ENCODE measurements at regions not wholly inside any gene's neighbourhood (a gene's known extent, or its start where the extent isn't known, plus 50 kb on each side); places are given as distances from the start of the nearest gene placed in this dataset.

DNA sequence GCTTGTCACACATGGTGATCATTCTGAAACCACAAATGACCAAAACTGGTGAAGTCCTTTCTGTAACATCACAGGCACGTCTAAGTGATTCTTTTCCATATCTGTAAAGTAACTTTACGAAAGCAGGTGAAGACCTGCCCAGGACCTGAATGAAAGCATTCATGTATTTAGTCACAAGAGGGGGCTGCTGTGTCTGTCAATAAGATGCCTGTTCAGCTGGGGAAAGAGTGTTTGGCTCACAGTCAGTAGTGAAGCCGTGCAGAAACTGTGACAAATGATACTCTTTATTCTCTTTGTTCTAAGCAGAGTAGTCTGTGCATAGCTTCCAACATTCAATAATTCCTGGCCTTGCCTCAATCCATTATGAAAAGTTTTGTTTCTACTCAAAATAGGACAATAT, 373.5 kb upstream of the OR4E1 start:
- DNase-seq (ENCODE audit: low read depth in 2 of 2): no peak

DNA sequence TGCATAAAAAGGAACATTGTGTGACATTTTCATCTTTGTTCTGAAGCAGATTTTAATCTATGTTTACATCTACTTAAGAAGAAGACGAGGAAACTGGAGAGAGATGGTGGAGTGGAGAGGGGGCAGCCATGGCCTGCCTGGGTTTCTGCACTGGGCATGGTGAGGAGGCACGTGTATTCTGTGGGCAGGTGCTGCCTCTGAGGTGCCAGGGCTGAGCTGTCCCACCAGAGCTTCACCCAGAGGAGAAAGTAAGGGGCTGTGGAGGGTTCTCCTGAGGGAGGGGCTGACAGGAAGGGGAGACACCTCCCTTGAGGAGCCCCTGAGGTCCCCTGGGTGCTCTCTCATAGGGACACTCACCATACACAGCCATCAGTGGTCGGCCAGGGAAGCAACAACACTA, 372.4 kb upstream of the OR4E1 start:
- DNase-seq (ENCODE audit: low read depth in 2 of 2): no peak

DNA sequence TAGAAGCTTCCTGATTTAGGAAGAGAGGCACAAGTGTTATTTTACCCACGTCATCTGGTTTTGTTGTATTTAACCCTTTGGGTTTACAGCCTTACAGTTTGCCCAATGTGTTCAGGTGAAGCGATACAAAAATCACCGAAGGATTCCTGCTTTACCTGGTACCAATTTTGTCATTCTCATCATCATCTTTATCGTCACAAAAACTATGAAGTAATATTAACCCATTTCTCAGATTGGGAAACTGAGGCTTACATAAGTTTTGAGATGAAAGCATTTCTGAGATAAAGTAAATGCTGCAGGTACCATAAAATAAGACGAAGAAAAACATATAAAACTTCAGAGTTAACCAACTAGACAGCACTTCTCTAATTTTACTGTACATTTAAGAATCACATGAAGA, 370.6 kb upstream of the OR4E1 start:
- DNase-seq (ENCODE audit: low read depth in 2 of 2): no peak

DNA sequence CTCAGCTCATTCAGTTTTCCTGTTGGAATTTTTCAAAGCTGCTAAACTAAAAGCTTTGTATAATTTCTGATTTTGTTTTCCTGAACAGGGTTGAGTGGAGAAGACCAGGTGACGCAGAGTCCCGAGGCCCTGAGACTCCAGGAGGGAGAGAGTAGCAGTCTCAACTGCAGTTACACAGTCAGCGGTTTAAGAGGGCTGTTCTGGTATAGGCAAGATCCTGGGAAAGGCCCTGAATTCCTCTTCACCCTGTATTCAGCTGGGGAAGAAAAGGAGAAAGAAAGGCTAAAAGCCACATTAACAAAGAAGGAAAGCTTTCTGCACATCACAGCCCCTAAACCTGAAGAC, 367.1 kb upstream of the OR4E1 start:
- DNase-seq (ENCODE audit: low read depth in 2 of 2): no peak

DNA sequence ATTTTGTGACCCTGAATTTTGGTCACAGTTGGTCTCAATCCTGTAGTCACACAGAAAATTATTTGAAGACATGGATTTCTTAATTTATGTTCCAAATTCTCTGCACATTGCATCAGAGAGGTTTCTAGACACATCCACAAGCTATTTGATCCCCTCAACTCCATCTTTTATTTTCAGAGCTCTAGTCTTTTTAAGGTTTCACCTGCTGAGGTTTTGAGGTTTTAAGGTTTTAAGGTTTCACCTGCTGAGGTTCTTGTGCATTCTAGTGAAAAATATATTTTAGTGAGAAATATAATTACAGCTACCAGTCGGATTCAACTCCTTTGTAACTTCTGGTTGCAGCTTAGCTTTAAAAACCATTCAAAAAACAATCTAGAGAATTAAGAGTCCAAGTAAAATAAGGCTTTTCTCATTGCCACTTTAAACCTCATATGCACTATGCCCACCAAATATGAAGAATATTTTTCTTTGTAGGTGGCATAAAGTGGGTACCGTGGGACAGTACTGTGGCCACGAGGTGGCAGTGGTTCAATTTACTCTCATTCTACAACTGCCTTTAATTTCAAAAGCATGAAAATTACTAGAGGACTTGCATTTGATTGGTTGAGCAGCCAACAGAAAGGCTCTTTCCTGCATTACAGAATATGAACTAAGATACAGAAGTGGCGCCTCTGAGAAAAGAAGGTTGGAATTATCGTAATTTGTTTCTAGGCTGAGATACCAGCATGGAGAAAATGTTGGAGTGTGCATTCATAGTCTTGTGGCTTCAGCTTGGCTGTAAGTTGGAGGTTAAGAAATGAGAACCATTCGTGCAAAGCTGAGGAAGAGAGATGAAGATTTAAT, 366.5 kb upstream of the OR4E1 start:
- DNase-seq (ENCODE audit: low read depth in 2 of 2): no peak

DNA sequence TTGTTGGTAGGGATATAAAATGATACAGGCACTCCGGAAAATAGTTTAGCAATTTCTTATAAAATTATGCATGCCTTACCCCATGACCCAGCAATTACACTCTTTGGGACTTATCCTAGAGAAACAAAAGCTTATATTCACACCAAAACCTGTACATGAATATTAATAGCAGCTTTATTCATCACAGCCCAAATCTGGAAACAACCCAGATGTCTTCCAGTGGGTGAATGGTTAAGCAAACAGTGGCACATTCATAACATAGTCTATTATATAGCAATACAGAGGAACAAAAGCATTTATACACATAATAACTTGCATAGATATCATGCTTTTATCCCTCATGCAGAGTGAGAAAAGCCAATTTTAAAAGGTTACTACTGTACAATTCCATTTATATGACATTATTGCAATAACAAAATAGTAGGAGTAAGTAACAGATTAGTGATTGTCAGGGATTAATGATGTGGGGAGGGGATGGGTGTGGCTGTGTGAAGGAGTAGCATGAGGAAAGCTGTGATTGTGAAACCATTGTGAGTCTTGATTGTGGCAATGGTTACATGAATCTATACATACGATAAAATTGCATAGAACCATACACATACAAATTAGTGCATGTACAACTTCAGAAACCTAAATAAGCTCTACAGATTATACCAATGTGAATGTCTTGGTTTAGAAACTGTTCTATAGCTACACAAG, 363.1 kb upstream of the OR4E1 start:
- DNase-seq (ENCODE audit: low read depth in 2 of 2): no peak

DNA sequence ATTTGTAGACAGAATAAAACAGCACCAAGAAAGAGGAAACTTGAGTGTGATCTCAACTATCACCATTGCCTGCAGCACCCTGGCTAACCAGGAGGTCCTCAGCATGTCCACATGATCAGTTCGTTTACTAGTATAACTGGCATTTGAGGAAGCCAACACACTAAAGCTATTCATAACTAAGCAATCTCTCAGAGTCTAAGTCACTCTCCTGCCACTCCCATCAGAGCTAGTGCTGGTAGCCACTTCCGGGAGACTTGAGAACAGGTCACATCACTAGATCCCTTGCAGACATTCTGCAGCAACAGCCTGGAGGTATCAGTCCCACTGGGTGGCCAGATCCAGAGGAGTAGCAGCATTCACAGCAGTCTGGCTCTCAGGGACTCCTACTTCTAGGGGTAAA, 352.9 kb upstream of the OR4E1 start:
- DNase-seq (ENCODE audit: low read depth in 2 of 2): no peak

DNA sequence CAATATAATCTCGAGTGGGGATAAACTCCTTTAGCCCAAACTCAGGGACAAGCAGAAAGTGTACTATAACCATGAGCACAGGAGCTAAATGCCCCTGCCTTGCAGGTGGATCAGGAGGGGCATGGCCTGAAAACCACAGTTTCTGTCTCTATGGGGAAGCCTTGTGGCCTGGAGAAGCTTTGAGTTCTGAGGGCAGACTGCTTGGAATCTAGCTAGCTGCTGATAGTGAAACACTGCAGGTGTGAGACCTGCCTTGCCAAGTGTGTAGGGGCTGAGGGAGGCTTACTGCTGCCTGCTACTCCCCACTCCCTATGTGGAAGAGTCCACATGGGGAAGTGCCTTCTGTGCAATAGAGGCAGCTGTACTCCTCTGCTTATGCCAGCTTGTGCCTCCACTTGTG, 352.3 kb upstream of the OR4E1 start:
- no peak for DNase-seq (ENCODE audit: low read depth in 2 of 2)

DNA sequence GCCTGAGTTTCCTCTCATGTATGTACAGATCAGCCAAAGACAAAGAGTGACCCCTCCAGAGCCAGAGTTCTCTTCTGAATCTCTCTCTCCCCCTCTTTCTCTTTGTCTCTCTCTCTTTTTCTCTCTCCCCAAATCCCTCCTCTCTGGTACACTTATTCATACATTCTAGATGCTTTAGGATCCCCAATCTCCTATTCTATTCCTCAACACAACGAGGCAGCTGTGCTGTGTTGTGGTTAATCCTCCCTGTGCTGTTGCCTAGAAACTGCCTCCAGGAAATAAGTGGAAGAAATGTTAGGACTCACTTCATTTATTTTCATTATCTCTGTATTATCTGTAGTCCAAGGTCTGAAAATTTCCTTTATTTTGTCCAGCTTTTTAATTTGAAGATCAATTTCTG, 350.5 kb upstream of the OR4E1 start:
- no peak for DNase-seq (ENCODE audit: low read depth in 2 of 2)

DNA sequence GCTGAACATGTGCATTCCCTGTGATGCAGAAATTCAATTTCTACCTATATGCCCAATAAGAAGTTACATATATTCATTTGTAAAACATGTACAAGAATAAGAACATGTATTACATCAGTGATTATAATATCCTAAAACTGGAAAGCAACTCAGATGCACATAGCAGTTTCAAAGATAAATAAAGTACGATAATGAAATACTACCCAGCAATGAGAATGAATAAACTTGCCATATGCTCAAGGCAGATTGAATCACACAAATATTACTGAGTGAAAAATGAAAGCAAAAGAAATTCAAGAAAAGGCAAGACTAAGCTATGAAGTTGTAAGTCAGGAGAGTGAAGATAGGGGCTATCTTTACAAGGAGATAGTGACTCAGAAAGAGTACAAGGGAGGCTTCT, 345.3 kb upstream of the OR4E1 start:
- DNase-seq (ENCODE audit: low read depth in 2 of 2): no peak

DNA sequence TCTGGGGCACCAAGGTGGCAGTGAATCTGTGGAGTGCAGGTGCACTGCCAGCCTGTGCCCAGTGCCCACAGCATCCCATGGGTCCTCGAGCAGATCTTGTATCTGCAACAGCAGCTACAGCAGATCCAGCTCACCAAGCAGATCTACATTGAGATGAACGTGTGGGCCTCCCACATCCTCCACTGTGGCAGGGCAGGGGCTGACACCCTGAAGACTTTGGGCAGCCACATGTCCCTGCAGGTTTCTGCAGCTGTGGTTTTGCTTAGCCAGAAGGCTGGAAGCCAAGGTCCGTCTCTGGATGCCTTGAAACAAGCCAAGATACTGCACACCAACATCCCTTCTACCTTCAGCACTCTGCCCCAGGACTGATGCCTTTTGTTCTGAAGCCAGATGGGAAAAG, 338.8 kb upstream of the OR4E1 start:
- DNase-seq (ENCODE audit: low read depth in 2 of 2): no peak

DNA sequence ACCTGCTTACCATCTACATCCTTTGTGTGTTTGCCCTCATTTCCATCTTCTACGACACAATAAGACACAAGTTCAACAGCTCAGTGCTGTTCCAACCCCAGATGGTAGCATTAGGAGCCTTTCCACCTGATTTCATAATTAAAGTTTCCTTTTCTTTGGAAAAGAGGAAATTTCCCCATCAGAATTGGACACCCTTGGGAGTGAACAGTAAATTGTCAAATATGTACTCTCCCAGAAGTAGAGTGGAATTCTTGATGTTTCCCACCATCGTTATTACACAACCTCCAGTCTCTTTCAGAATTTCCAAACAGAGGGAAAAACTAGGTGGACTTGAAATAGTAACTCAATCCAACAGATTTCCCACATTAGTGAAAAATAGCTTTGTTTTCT, 337.6 kb upstream of the OR4E1 start:
- DNase-seq (ENCODE audit: low read depth in 2 of 2): no peak

DNA sequence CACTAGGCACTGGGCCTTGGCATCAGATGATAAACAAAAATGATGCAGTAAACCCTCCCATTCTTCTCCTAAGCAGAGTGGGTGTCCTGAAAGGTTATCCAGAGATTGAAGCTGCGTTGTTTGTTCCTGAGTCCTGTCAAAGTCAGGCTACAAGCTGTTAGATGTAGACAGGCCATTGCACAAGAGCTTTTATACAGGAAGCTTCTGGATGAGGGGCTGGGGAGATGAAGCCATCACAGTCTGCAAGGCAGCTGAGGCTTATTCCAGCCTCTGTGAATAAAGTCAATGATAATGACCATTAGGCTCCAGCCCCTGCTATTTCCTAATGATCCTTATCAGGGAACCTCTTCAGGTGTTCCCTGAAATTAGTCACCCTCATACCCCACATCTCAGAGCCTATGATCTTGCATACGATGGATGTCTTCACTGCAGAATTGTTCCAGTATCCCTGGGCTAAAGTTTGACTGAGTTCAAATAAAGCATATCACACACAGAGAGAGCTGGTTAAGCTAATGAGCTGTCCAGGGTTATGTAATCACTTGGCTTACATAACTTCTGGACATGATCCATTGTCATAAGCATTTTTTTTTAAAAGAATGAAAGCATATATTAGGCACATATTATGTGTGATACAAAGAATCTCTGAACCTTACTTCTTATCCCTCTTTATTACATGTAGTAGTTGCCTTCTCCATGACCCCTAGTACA, 337.1 kb upstream of the OR4E1 start:
- DNase-seq (ENCODE audit: low read depth in 2 of 2): no peak

DNA sequence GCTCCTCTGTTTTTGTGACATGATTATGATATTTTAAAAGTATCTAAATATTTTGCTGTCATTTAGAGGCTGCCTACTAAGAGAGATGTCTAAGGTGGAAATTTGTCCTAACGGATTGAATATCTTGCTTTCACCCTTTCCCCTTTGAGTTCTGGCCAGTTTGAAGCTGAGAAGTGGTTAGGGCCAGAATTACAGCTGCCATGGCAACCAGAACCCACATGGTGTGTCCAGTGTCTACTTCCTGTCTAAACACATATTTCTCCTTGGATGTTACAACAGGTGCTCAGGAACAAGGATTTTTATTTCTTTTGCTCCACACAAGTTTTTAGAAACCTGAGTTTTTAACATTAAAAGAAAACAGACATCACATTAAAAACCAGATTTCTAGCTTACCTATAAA, 335.1 kb upstream of the OR4E1 start:
- no peak for DNase-seq (ENCODE audit: low read depth in 2 of 2)

DNA sequence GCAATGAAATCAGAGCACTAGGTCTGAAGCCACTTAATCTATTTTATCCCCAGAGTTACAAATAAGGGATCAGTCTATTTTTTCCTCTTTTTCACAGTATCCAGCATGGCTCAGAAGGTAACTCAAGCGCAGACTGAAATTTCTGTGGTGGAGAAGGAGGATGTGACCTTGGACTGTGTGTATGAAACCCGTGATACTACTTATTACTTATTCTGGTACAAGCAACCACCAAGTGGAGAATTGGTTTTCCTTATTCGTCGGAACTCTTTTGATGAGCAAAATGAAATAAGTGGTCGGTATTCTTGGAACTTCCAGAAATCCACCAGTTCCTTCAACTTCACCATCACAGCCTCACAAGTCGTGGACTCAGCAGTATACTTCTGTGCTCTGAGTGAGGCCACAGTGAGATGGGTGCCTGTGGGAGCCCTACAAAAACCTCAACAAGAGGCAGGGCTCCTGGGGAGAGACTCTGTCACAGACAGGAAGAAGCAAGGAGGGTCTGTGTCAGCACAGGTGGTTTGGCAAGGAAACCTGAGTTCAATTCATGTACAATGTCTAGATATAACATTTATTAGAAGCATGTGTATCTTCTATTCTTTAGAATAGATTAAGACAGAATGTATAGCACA, 334.3 kb upstream of the OR4E1 start:
- DNase-seq (ENCODE audit: low read depth in 2 of 2): no peak

DNA sequence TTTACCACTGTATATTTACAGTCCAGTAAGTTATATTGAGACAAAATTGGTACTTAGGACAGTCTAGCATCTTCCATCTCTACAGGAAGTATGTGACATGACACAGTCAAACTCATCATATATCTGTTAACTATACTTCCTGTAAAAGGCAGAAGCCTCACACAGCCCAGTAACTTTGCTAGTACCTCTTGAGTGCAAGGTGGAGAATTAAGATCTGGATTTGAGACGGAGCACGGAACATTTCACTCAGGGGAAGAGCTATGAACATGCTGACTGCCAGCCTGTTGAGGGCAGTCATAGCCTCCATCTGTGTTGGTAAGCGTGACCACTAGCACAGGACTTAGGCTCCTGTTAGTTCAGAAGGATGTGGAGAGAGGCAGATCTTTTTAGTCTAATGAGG, 333.7 kb upstream of the OR4E1 start:
- no peak for DNase-seq (ENCODE audit: low read depth in 2 of 2)

DNA sequence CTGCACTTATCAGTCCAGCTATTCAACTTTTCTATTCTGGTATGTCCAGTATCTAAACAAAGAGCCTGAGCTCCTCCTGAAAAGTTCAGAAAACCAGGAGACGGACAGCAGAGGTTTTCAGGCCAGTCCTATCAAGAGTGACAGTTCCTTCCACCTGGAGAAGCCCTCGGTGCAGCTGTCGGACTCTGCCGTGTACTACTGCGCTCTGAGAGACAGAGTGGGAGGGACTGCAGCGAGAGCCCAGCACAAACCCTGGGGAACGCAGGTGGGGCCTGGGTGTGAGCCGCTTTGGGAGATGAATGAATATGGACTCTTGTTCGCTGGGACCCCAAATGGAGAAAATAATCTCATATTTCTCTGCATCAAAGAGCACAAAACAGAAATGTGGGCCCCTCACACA, 329.8 kb upstream of the OR4E1 start:
- no peak for DNase-seq (ENCODE audit: low read depth in 2 of 2)

DNA sequence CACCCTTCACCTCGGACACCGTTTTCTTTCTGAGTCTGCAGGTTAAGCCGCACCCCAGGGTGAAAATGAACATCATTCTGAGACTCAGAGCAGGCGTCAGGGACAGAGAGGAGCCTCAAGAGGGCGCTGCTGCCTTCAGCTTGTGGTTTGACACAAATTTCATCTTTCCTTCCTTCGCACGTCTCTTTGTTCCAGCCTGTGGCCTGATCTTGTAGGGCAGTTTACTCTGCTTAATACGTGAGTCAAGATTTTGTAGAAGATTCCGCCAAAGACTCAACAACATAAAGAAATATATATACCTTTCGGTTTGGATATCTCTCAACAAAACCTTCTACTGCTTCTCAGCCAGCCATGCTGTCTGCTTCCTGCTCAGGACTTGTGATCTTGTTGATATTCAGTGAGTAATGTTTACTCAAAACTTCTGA, 329.3 kb upstream of the OR4E1 start:
- DNase-seq (ENCODE audit: low read depth in 2 of 2): no peak

DNA sequence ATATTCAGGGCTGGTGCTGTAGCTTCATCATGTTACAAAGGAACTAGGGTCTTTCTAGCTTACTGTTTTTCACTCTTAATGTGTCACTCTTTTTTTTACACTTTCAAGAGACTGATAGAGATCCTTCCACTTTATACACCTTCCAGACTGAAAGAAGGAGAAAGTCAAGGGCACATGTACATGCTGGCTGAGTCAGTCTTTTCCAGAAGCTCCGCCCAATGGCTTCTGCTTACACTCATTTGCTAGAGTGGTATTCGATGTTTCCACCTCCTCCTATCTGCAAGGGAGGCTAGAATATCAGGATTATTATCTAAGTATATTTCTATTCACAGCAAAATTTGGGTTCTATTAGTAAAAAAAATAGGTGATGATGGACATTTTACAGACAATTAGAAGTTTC, 325.8 kb upstream of the OR4E1 start:
- DNase-seq (ENCODE audit: low read depth in 2 of 2): no peak

DNA sequence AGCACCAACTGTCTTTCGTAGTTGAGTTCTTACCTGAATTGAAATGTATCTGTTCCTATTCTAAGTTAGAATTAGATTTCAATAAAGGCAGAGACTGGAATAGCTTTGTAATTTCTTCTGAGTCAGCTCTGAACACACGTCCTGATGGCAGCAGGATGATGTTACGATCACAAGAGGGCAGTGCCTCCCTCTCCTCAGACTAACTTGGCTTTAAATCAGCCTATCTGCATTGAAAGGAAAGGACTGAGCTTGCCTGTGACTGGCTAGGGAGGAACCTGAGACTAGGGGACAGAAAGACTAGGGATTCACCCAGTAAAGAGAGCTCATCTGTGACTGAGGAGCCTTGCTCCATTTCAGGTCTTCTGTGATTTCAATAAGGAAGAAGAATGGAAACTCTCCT, 323.7 kb upstream of the OR4E1 start:
- DNase-seq (ENCODE audit: low read depth in 2 of 2): no peak

DNA sequence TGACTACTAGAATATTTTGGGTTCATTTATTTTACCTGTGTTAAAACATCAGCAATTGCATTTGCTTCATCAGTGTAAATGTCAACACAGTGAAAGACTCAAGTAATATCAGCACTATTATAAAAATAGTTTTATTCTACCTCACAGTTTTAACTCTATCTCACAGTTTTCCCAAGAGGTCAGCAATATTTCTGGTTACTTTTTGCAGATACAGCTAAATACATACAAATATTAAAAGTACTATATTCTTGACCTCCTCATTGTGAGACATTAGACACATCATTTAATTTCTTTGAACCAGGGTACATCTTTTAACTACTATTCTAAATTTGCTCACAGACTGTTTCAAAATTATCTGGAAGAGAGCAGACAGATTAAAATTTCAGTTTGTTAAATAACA, 321.7 kb upstream of the OR4E1 start:
- no peak for DNase-seq (ENCODE audit: low read depth in 2 of 2)

DNA sequence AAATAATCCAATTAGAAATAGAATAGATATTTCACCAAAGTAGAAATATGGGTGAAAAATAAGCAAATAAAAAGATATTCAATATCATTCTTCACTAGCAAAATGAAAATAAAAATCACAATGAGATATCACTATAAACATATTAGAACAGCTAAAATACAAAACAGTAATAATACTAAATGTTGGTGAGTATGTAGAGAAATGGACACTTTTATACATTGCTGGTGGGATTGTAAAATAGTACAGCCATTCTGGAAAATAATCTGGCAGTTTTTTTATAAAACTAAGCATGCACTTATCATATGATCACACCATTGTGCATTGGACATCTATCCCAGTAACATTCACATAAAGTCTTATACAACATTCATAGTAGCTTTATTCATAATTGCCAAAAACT, 320.2 kb upstream of the OR4E1 start:
- DNase-seq (ENCODE audit: low read depth in 2 of 2): no peak

DNA sequence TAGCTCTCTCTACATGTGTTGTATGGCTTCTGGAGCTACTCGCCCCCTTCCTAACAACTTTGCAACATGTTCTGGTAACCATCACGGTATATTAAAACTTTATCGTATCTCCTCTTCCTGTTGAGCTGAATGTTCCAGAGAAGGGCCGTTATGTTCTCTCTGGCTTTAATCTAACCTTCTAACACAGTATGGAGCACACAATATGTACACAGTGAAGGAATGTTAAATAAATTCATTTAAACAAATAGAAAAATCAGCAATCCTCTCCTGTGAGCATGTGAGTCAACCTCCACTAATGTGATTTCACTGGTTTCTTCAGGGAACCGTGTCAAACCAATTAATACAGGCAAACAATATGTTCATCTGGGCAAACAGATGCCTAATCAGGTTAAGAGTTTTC, 319.5 kb upstream of the OR4E1 start:
- DNase-seq (ENCODE audit: low read depth in 2 of 2): no peak
